HG03108 (cell line): ENCODE measurements at regions not wholly inside any gene's neighbourhood (a gene's known extent, or its start where the extent isn't known, plus 50 kb on each side); places are given as distances from the start of the nearest gene placed in this dataset.

ENCODE experiments used
- ATAC-seq: cut with Tn5 transposase; IDR thresholded peaks from one replicate; pipeline ENCODE4 v1.9.1; 2021; ENCODE audit warnings: moderate library complexity; ENCODE audit not compliant: unreplicated experiment

DNA sequence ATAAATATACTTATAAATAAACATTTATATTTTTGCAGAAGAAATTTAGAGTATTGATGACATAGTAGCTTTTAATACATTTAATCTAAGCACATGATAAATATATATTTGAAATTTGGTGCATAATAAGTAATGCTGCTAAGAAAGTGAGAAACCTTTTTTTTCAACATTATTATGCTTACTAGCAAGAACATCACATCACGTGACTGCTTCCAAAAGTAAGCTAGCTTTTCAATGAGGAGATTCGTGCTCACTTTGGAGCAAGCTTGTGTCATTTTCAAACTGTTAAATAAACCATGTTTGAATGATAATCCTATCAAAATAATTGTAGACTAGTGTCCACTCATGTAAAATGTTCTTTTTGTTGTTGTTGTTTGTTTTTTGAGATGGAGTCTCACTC, 109.0 kb upstream of the SLC4A7 start:
- no peak for ATAC-seq

DNA sequence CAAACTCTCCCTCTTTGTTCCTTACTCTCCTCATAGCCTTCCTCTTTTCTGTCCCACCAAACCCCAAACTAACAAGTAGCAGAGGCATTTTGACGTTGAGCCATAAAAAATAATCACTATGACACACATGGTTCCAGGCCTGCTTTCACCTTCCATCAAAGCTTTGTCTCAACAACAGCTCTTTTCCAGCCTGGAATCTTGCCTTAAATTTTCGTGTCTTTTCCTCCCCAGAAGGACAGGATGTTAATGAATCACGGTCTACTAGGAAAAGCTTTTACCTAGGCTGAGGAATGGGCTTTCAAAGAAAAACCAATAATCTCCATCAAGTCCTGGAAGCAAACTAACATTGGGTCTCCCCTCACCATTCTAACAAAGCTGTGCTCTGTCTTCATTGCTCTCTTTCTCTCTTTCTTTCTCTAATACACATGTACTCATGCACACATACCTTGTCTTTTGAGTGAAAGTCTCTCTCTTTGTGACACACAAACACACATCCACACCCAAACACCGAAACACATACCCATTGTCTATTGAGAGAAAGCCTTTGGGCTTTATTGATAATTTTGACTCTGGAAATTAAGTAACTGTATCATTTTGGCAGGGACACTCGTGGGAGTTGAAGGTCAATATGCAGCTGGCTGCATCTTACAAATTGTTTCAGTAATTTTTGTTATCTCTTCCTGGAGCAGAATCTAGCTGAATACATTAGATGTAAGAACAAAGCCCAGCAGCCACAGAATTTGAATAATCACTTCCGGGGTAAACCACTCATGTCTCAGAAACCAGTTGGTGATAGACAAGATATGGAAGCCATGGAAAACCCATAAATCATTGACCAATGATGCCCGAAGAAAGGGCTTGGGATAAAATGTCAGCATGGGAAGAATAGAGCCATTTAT, 107.4 kb upstream of the SLC4A7 start:
- no peak for ATAC-seq

- no peak for ATAC-seq
These were observed 106.5 kb upstream of the SLC4A7 start for GRCh38 chr3:27590437-27591298.

DNA sequence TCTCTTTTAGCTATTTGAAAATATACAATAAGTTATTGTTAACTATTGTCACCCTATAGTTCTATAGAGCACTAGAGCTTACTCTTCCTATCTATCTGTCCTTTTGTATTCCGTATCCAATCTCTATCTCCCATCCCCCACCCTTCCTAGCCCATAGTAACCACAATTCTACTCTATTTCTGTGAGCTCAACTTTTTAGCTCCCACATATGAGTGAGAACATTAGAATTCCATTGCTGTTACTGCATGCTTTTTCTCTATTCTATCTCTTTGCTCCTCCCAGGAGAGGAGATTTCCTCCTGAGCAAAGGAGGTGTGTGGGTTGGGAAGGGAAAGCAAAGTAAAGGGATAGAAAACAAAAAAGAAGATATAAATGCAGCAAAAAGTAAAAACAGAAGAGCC, 105.6 kb upstream of the SLC4A7 start:
- no peak for ATAC-seq

GRCh38 chr3:27585429-27585828, 101.2 kb upstream of the SLC4A7 start:
- no peak for ATAC-seq

GRCh38 chr3:27584874-27585273, 100.7 kb upstream of the SLC4A7 start:
- no peak for ATAC-seq

GRCh38 chr3:27581852-27582251, 97.7 kb upstream of the SLC4A7 start:
- ATAC-seq: no peak

GRCh38 chr3:27578032-27578431, 93.8 kb upstream of the SLC4A7 start:
- ATAC-seq: no peak

DNA sequence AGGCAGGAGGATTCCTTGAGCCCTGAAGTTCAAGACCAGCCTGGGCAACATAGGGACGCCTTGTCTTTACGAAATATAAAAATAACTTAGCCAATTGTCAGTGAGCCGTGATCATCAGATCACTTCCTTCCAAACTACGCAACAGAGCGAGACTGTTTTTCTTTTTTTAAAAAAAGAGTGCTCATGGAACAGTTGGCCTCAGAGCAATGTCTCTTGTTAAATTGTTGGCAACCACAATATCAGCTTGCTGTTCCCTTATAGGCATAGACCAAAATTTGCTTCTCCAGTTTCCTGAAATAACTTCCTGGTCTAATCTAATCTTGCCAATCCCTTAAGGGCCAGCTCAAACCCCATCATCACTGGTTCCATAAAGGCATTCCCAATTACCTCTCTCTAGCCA, 93.3 kb upstream of the SLC4A7 start:
- no peak for ATAC-seq

- ATAC-seq: no peak
These were observed 92.0 kb upstream of the SLC4A7 start for GRCh38 chr3:27576171-27576570.

GRCh38 chr3:27575499-27575898, 91.3 kb upstream of the SLC4A7 start:
- no peak for ATAC-seq

- no peak for ATAC-seq
These were observed 90.2 kb upstream of the SLC4A7 start for GRCh38 chr3:27574438-27574795.

GRCh38 chr3:27573780-27574437, 89.7 kb upstream of the SLC4A7 start:
- ATAC-seq: no peak

DNA sequence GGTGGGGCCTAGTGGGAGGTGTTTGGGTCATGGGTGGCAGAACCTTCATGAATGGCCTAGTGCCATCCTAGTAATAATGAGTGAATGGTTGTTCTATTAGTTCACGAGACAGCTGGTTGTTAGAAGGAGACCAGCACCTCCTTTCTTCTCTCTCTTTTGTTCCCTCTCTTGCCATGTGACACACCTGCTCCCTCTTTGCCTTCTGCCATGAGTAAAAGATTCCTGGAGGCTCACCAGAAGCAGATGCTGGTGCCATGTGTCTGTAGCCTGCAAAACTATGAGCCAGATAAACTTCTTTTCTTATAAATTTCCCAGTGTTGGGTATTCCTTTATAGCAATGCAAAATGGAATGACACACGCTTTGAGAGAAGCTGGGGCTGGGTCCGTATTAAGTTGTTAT, 89.0 kb upstream of the SLC4A7 start:
- no peak for ATAC-seq

DNA sequence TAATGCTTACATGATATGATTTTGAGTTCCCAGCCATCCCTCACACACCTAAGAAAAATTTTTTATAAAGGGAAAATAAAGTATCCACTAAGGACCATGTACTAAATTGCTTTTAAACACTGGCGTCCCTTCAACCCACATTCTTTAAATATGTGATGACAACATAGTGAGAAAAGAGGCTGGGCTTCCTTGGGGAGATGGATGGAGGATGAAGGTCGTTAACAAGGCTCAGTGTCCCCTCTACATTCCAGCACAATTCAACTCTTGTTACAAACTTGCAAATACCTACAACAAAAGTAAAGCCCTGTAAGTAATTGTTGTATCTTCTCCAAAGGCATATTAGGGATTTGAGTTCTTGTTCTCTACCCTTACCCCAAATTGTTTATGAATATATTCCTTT, 87.2 kb upstream of the SLC4A7 start:
- ATAC-seq: no peak

DNA sequence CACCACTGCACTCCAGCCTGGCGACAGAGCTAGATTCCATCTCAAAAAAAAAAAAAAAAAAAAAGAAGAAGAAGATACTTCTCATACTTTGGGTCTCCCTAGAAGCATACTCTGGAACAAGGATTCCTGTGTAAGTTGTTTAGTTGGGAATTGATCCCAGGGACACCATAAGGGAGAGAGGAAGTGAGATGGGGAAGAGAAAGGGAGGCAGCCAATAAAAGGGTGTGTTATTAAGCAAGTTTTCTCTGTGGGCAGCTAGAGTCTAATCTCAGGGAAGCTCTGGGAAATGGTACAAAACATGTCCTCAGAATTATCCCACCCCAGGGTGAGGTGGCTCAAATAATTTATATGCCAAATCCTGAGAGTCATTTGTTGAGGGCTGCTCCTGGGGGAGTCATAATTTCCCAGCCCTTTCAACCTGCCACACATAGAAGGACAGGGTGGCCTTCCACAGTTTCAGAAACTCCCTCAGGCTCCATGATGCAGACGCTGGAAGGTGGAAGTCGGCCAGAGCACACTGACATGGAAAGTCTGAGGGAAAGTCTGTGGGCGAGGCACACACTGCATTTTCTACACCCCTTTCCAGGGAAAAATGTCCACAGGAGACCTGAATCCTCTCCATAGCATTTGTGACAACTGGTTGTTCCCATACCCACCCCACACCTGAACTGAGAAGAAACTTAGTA, 86.4 kb upstream of the SLC4A7 start:
- no peak for ATAC-seq

DNA sequence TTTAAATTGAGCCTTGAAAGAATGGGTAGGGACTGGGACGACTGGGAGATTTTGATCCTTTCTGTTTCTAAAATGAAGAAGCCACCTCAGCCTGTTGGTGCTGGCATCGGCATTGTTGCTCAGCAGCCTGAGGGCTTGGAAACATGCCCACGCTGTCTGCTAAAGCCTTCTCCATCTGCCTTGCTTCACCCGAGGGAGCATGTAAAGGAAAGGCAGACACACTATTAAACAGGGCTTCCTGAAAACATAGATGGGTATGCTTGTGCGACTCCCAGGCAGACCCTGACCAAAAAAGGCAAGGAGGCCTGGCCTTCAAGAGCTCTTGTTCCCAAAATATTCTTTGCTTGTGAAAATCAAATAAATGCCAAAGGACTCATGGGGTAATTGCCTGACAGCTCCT, 84.2 kb upstream of the SLC4A7 start:
- ATAC-seq: no peak

GRCh38 chr3:27567251-27567650, 83.1 kb upstream of the SLC4A7 start:
- ATAC-seq: no peak

DNA sequence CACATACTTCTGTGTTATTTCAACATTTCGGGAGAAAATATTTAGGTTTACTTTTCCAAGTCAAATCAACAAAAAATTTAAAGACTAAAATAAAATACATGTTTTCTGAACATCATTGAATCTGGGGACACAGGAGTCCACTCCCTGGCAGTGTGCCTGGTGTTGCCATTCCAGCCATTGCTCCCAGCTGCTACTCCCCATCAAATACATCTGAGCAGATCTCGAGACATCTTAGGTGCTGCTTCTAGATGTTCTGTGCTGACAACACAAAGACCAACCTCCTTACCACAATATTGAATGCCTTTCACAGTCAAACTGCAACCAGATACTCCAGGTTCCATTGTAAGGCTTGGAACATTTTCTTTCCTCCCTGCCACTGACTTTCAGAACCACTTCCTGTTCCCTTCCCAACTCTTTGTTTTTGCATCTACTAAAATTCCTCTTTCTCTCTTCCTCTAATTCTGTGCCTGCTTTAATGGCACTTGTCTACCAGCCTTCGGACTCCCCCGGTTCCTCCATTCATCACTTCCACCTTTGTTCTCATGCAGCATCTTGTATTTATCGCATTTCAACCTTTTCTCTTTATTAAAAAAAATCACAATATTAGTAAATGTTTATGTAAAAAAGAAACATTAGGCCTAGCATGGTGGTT, 81.1 kb upstream of the SLC4A7 start:
- ATAC-seq: no peak

DNA sequence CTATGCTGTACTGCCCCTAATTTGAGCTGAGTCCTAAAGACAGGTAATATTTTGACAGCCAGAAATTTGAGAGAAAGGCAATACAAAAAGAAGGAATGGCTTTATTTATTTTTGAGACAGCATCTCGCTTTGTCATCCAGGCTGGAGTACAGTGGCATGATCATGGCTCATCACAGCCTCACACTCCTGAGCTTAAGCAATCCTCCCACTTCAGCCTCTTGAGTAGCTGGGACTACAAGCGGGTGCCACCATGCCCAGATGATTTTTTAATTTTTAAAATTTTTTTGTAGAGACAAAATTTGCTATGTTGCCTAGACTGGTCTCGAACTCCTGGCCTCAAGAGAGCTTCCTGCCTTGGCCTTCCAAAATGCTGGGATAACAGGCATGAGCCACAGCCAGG, 77.4 kb upstream of the SLC4A7 start:
- ATAC-seq: no peak
